GM12865 (cell line): ENCODE measurements at regions not wholly inside any gene's neighbourhood (a gene's known extent, or its start where the extent isn't known, plus 50 kb on each side); places are given as distances from the start of the nearest gene placed in this dataset.

ENCODE experiments used
- DNase-seq: peaks from one replicate; pipeline ENCODE4 v3.0.0; 2010; ENCODE audit warnings: low read depth
- H3K4me3 ChIP-seq: 2 replicates; pipeline ENCODE4 v1.5.1; 2011; ENCODE audit warnings: mild to moderate bottlenecking, low read depth, low read length, control low read depth
- TF ChIP-seq, protein P1 (sequence below): IDR thresholded peaks from 2 replicates; pipeline ENCODE4 v1.5.1; 2011; ENCODE audit warnings: low read length, control low read depth, low read depth, inconsistent platforms; ENCODE audit not compliant: insufficient read depth; ENCODE audit errors: missing control alignments

DNA sequence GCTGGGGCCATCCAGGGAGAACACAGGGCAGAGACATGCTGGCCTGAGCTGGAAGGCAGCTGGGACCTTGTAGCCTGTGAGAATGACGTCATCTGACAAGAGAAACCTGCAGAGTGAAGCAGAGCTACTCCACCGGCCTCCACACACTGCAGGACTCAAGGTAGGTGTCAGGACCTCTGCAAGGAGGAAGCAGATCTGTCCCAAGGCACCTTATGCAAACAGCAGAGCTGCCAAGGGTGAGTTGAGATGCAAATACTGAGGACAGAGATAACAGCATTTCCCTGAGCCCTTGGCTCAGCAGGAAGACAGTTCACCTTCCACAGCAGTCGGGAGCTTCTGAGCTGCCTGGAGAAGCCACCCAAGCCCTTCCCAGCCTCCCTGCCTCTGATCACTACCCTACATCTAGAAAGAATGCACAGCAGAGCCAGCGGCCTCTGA is 51.9 kb upstream of the IGSF9B start:
- H3K4me3 ChIP-seq, result no peak overlapping the region
- DNase-seq, result peak; percentile 8
- TF ChIP-seq, protein P1, sequence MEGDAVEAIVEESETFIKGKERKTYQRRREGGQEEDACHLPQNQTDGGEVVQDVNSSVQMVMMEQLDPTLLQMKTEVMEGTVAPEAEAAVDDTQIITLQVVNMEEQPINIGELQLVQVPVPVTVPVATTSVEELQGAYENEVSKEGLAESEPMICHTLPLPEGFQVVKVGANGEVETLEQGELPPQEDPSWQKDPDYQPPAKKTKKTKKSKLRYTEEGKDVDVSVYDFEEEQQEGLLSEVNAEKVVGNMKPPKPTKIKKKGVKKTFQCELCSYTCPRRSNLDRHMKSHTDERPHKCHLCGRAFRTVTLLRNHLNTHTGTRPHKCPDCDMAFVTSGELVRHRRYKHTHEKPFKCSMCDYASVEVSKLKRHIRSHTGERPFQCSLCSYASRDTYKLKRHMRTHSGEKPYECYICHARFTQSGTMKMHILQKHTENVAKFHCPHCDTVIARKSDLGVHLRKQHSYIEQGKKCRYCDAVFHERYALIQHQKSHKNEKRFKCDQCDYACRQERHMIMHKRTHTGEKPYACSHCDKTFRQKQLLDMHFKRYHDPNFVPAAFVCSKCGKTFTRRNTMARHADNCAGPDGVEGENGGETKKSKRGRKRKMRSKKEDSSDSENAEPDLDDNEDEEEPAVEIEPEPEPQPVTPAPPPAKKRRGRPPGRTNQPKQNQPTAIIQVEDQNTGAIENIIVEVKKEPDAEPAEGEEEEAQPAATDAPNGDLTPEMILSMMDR, result no peak

DNA sequence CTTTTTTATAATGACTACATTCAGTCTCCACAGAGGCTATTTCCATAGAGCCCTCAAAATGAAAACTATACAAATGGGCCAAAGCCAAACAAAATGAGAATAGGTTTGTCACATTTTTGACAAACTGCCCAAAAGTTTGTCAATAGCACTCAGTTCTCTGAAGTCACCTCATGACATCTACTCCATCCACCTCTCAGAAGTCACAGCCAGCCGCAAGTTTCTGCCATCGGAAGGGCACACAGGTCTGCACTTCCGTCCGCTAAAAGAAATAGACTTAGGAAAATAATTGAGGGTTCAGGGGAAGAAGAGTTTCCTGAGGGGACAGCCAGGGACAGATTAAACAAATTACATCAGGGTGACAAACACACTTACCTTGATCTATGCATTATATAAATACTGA is 55.4 kb upstream of the JAM3 start:
- no peak overlapping the region for H3K4me3 ChIP-seq
- TF ChIP-seq, protein P1, result no peak
- DNase-seq, result no peak

DNA sequence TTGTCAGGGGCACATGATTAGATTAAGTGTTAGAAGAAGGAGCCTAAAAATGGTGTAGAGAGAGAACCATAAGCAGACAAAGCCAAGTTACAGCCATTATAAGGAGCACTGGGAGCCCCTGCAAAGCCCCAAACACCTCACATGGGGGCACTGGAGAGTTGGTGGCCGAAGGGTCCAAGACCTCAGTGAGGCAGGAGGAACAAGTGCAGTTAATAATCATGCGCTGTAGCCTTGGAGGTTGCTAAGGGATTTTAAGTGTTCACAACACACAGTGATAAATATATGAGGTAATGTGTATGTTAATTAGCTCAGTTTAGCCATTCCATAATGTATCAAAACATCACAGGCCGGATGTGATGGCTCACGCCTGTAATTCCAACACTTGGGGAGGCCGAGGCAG is 54.4 kb upstream of the JAM3 start:
- TF ChIP-seq, protein P1, result no peak
- no peak overlapping the region for H3K4me3 ChIP-seq
- no peak for DNase-seq

DNA sequence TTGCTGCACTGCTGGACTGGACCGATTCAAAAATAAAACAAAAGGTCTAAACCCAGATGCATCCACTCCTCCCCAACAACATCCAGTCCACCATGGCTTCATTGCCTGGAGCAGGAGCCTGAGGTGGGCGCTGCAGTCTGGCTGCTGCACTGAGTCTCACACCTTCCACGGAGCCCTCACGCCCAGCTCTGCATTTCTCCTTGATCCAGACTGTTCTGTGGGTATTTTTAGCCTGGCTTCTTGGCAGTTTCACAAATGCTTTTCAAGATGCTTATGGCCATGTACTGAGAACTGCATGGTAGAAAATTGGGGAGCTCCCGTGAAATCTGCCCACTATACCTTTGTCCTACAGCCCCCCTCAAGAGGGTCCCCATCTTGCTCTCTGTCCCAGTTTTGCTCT is 53.3 kb upstream of the JAM3 start:
- DNase-seq, result no peak

DNA sequence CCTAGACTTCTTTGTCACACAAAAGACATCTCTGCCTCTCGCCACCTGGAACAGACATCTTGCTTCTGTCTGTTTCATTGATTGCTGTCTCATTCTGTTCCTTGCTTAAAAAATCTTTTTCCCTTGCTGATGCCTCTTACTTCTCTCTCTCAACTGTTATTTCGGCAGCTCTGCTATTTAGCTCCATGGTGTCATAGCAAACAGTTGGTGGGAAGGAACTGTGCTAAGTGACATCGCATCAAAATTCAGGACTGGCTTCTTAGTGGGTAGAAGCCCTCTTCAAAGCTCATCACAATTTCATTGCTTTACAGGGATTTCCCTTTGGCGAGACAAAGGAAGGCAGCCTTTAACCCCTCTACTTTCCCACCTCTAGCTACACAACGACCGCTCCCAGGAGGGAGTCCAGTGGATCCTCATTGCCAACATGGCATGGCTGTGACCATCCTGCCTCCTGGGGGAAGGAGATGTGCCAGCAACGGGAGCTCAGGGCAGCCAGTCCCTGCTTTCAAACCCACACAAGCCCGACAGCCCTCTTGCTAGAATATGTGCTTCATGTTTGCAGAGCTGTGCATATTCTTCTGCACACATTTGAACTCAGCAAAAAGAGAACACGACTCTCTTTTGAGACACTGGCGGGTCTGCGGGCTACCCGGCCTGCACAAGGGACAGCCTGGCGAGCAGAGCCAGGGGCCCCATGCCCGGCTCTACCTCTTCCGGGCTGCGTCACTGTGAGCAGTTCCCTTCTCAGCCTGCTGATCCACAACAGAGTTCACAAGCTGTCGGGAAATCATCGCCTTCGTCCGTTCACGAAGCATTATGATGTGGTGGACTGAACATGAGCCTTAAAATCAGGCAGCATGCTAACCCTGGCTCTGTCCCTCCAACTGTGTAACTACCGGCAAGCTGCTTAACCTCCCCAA is 51.1 kb upstream of the JAM3 start:
- TF ChIP-seq, protein P1, result no peak
- H3K4me3 ChIP-seq, result no peak overlapping the region
- no peak for DNase-seq

More for the DNA sequence above, 53.3 kb upstream of the JAM3 start:
- H3K4me3 ChIP-seq, result no peak overlapping the region
- TF ChIP-seq, protein P1, result no peak
